Fibroblast of lung (primary cell): ENCODE measurements at regions not wholly inside any gene's neighbourhood (a gene's known extent, or its start where the extent isn't known, plus 50 kb on each side); places are given as distances from the start of the nearest gene placed in this dataset.

Experiments used
- EZH2 ChIP-seq: IDR thresholded peaks from 2 replicates; pipeline ENCODE4 v1.5.1; 2012; ENCODE audit warnings: low read length, control low read depth, mild to moderate bottlenecking; ENCODE audit errors: missing control alignments
- TF ChIP-seq, protein P1 (sequence below), 2 donors: IDR thresholded peaks in 1 of 2; conservative IDR thresholded peaks in 1 of 2; 1 replicate in 1 of 2; 2 replicates in 1 of 2; pipeline ENCODE4 v1.5.1; 2011 to 2012; ENCODE audit warnings: low read length in 2 of 2, control low read depth in 1 of 2, inconsistent platforms in 1 of 2, low read depth in 1 of 2, mild to moderate bottlenecking in 1 of 2

DNA sequence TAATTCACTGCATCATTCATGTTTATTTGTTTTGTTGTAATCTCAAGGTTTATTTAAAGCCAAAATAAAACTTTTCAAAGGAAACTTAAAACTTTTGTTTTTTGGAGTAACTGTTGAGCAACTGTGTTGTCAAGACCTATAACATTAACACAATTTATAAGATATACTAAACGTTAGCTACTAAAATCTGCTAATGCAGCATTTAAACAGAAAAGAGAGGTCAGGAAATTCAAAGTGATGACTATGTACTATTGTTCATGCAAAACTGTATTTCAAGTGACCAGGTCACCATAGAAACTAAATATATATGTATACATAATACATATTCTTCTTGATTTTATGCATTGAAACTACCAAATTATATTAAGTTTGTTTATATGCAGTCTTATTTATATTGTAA is 1740.9 kb downstream of the EFNA5 start:
- TF ChIP-seq, protein P1, sequence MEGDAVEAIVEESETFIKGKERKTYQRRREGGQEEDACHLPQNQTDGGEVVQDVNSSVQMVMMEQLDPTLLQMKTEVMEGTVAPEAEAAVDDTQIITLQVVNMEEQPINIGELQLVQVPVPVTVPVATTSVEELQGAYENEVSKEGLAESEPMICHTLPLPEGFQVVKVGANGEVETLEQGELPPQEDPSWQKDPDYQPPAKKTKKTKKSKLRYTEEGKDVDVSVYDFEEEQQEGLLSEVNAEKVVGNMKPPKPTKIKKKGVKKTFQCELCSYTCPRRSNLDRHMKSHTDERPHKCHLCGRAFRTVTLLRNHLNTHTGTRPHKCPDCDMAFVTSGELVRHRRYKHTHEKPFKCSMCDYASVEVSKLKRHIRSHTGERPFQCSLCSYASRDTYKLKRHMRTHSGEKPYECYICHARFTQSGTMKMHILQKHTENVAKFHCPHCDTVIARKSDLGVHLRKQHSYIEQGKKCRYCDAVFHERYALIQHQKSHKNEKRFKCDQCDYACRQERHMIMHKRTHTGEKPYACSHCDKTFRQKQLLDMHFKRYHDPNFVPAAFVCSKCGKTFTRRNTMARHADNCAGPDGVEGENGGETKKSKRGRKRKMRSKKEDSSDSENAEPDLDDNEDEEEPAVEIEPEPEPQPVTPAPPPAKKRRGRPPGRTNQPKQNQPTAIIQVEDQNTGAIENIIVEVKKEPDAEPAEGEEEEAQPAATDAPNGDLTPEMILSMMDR (conservative IDR thresholded peaks at IDR 0.05 in 1 of 2, IDR thresholded peaks at IDR 0.05 in 1 of 2; ENCODE audit: low read depth in 1 of 2, low read length in 2 of 2), result no peak
- no peak for TF ChIP-seq EZH2
